Endothelial cell of umbilical vein (primary cell): ENCODE measurements at regions not wholly inside any gene's neighbourhood (a gene's known extent, or its start where the extent isn't known, plus 50 kb on each side); places are given as distances from the start of the nearest gene placed in this dataset.

Experiments used
- CTCF ChIP-seq, 2 donors: IDR thresholded peaks; 1 replicate in 1 of 2; 2 replicates in 1 of 2; pipeline ENCODE4 v1.5.1; 2011; ENCODE audit warnings: low read length in 2 of 2, mild to moderate bottlenecking in 2 of 2, moderate library complexity in 2 of 2, control low read depth in 1 of 2, inconsistent platforms in 1 of 2, low read depth in 1 of 2; ENCODE audit not compliant: insufficient read depth in 1 of 2; ENCODE audit errors: extremely low read depth in 1 of 2
- EZH2 ChIP-seq: IDR thresholded peaks from 2 replicates; pipeline ENCODE4 v1.6.1; 2012; ENCODE audit warnings: borderline replicate concordance, low read depth, mild to moderate bottlenecking, moderate library complexity, low read length, inconsistent platforms; ENCODE audit not compliant: severe bottlenecking
- MAX ChIP-seq: IDR thresholded peaks from 2 replicates; pipeline ENCODE4 v1.6.1; 2011; ENCODE audit not compliant: insufficient read depth, insufficient read length
- MYC ChIP-seq: IDR thresholded peaks from one replicate; pipeline ENCODE4 v1.6.1; 2011; ENCODE audit warnings: mild to moderate bottlenecking, low read depth, low read length
- POLR2A ChIP-seq: IDR thresholded peaks from 2 replicates; pipeline ENCODE4 v1.6.1; 2012; ENCODE audit warnings: low read depth, mild to moderate bottlenecking, control low read depth, low read length

- TF ChIP-seq MAX (no peak), CTCF (IDR thresholded peaks at IDR 0.05; ENCODE audit: extremely low read depth in 1 of 2, insufficient read depth in 1 of 2, low read depth in 1 of 2, low read length in 2 of 2) (no peak), EZH2 (no peak), POLR2A (no peak), MYC (no peak)
These were observed 334.7 kb downstream of the OMA1 start for GRCh38 chr1:58211869-58212268.
